ENCODE measurements at regions not wholly inside any gene's neighbourhood (a gene's known extent, or its start where the extent isn't known, plus 50 kb on each side); places are given as distances from the start of the nearest gene placed in this dataset.
"Not testable (repeated sequence)": the region's sequence is repeated elsewhere in the genome, so short reads cannot be mapped to it uniquely, and the experiment has no call there.

GRCh38 chr5:92694067-92694466 lies 887.0 kb downstream of the NR2F1-AS1 start:
- no peak for DNase-seq (ENCODE audit: low read depth, low spot score)
- POLR2A ChIA-PET = no interaction called here
- H3K4me3 ChIP-seq (ENCODE audit: low read depth, low read length) = no peak overlapping the region
- no peak for TF ChIP-seq CTCF (IDR thresholded peaks at IDR 0.05; ENCODE audit: insufficient read depth, low read length, missing control alignments)
- CTCF ChIA-PET = no interaction called here

GRCh38 chr5:92691955-92692354 lies 889.1 kb downstream of the NR2F1-AS1 start:
- CTCF ChIA-PET; H3K4me3 ChIP-seq (ENCODE audit: low read depth, low read length); DNase-seq (ENCODE audit: low read depth, low spot score); POLR2A ChIA-PET: not testable (repeated sequence)

- DNase-seq (ENCODE audit: low read depth, low spot score) = no peak
- CTCF ChIA-PET = interaction anchor here (0.7 to 1.6 kb wide), 13 partner anchors 9 to 1087 kb away, joined by 3 to 11 read pairs (median 3); no protein-coding TSS in a partner anchor
Observed at GRCh38 chr5:92687821-92688722, 892.9 kb downstream of the NR2F1-AS1 start.

GRCh38 chr5:92678640-92679039 lies 902.4 kb downstream of the NR2F1-AS1 start:
- no peak for DNase-seq (ENCODE audit: low read depth, low spot score)
- H3K4me3 ChIP-seq (ENCODE audit: low read depth, low read length) = no peak overlapping the region
- no peak for TF ChIP-seq CTCF (IDR thresholded peaks at IDR 0.05; ENCODE audit: insufficient read depth, low read length, missing control alignments)
- ChIA-PET CTCF (interaction anchor here (1.5 to 2.6 kb wide), 2 partner anchors 9 to 10 kb away, joined by 5 to 11 read pairs; no protein-coding TSS in a partner anchor), POLR2A (no interaction called here)

More at GRCh38 chr5:92687821-92688722, 892.9 kb downstream of the NR2F1-AS1 start:
- H3K4me3 ChIP-seq (ENCODE audit: low read depth, low read length) = no peak overlapping the region
- POLR2A ChIA-PET = interaction anchor here (0.6 kb wide), 1 partner anchor 253 kb away, joined by 3 read pairs; no protein-coding TSS in a partner anchor
- peak; percentile 50 for TF ChIP-seq CTCF (IDR thresholded peaks at IDR 0.05; ENCODE audit: insufficient read depth, low read length, missing control alignments)

- no peak for DNase-seq (ENCODE audit: low read depth, low spot score)
- H3K4me3 ChIP-seq (ENCODE audit: low read depth, low read length) = no peak overlapping the region
- ChIA-PET POLR2A (no interaction called here), CTCF (no interaction called here)
- TF ChIP-seq CTCF (IDR thresholded peaks at IDR 0.05; ENCODE audit: insufficient read depth, low read length, missing control alignments) = no peak
Observed at GRCh38 chr5:92676215-92677165, 904.5 kb downstream of the NR2F1-AS1 start.

GRCh38 chr5:92674321-92674720 lies 906.7 kb downstream of the NR2F1-AS1 start:
- H3K4me3 ChIP-seq (ENCODE audit: low read depth, low read length) = no peak overlapping the region
- ChIA-PET CTCF (interaction anchor here (1.3 kb wide), 1 partner anchor 14 kb away, joined by 6 read pairs; no protein-coding TSS in a partner anchor), POLR2A (no interaction called here)
- DNase-seq (ENCODE audit: low read depth, low spot score) = no peak
- TF ChIP-seq CTCF (IDR thresholded peaks at IDR 0.05; ENCODE audit: insufficient read depth, low read length, missing control alignments) = no peak

Measured in AG04449 (cell line).